K562 (cell line): ENCODE measurements at regions not wholly inside any gene's neighbourhood (a gene's known extent, or its start where the extent isn't known, plus 50 kb on each side); places are given as distances from the start of the nearest gene placed in this dataset.

Experiments used
- CHD1 ChIP-seq: fragments of 200-600 bp; sonication (generic); IDR thresholded peaks from one replicate; pipeline ENCODE4 v1.6.1; 2012; ENCODE audit warnings: mild to moderate bottlenecking, moderate library complexity, low read length, inconsistent platforms
- CTCF ChIP-seq, 3 experiments: IDR thresholded peaks in 2 of 3; conservative IDR thresholded peaks in 1 of 3; 2 replicates each; pipeline ENCODE4 v1.5.1; 2011 to 2012; ENCODE audit warnings: low read length in 3 of 3, mild to moderate bottlenecking in 3 of 3, control low read depth in 2 of 3, improper control_type of control experiment in 1 of 3, inconsistent platforms in 1 of 3, low read depth in 1 of 3, mixed read lengths in 1 of 3, moderate library complexity in 1 of 3; ENCODE audit not compliant: insufficient read depth in 2 of 3
- EP300 ChIP-seq: IDR thresholded peaks from 2 replicates; pipeline ENCODE4 v1.6.1; 2012; ENCODE audit warnings: low read length, improper control_type of control experiment
- MAFK ChIP-seq: IDR thresholded peaks from 2 replicates; pipeline ENCODE4 v1.6.1; 2011; ENCODE audit warnings: low read length, improper control_type of control experiment
- USF1 ChIP-seq: sonication (generic); formaldehyde crosslinking; IDR thresholded peaks from 2 replicates; pipeline ENCODE4 v1.9.0; 2022; ENCODE audit warnings: mild to moderate bottlenecking, missing genetic modification reagents
- YY1 ChIP-seq, 3 experiments: IDR thresholded peaks; 2 replicates each; pipeline ENCODE4 v1.6.1; 2011; ENCODE audit warnings: low read length in 2 of 3, mild to moderate bottlenecking in 2 of 3, moderate library complexity in 2 of 3, borderline replicate concordance in 1 of 3, control low read depth in 1 of 3, low read depth in 1 of 3; ENCODE audit not compliant: insufficient read depth in 3 of 3, insufficient replicate concordance in 2 of 3, control insufficient read depth in 1 of 3, insufficient read length in 1 of 3; ENCODE audit errors: extremely low read depth in 1 of 3

- TF ChIP-seq MAFK = no peak
- TF ChIP-seq USF1 (CRISPR knock-in tag) = no peak
- TF ChIP-seq EP300 = no peak
- TF ChIP-seq CHD1 = no peak
- no peak for TF ChIP-seq YY1 (IDR thresholded peaks at IDR 0.05; ENCODE audit: borderline replicate concordance in 1 of 3, control insufficient read depth in 1 of 3, extremely low read depth in 1 of 3, insufficient read depth in 3 of 3, insufficient read length in 1 of 3, insufficient replicate concordance in 2 of 3, low read depth in 1 of 3, low read length in 2 of 3)
- TF ChIP-seq CTCF (IDR thresholded peaks at IDR 0.05 in 2 of 3, conservative IDR thresholded peaks at IDR 0.05 in 1 of 3; ENCODE audit: insufficient read depth in 2 of 3, low read depth in 1 of 3, low read length in 3 of 3) = no peak
These were observed 61.5 kb upstream of the FKBP1C start for GRCh38 chr6:63149730-63150129.
